GM18502 (cell line): ENCODE measurements at regions not wholly inside any gene's neighbourhood (a gene's known extent, or its start where the extent isn't known, plus 50 kb on each side); places are given as distances from the start of the nearest gene placed in this dataset.

Experiments
- ATAC-seq: cut with Tn5 transposase; IDR thresholded peaks from one replicate; pipeline ENCODE4 v1.9.1; 2021; ENCODE audit warnings: mild to moderate bottlenecking; ENCODE audit not compliant: unreplicated experiment, poor library complexity

DNA sequence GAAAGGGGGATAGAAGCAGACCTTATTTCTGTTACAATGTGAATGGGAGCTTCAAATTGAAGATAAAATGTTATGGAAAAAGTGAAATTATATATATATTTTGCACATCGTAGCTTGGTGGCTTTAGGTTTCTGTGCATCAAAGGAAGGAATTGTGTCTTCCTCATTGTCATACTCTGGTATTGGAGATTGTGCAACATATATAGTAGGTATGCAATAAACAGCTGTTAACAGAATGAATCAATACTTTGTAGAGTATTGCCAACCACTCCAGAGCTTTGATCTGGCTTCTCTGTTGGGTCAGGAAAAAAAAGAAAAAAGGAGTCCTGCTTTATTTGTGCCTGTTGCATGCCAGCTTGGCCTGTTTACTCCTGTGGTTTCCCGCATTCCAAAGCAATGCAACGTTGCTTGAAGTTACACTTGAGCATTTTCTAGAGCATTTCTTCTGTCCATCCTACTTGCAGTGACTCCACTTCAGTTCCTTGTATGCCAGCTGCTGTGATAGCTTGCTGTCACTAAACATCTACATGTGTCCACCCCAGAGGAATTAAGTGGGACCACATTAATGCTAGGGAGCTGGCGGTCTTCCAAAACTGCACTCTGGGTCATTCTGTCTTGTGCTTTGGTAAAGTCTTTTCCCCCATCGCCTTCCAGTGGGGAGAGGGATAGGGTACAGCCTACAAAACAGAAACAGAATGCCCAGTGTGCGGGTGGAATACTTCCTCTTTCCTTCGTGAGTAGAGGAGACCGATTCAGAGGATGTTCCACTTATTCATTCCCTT, 62.0 kb upstream of the MEF2C start:
- no peak for ATAC-seq

- ATAC-seq, result no peak
Observed at GRCh38 chr5:88941581-88941980, 58.6 kb upstream of the MEF2C start.

DNA sequence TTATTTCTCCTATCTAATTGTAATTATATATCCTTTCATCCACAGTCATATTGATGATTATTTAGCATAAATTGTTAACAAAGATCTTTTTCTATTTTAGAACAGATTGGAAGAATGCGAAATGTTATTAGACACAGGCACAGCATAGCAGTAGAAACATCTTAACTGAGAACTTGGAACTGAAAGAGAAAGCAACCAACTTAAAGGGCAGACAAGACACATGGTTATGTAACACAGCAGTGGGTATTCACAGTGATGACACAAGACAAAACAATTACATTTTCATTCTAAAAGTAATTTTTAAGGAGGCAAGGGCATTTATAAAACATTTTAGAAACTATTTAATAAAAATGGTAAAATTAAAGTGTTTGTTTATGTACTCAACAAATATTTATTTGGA, 57.7 kb upstream of the MEF2C start:
- ATAC-seq, result peak; percentile 84

- no peak for ATAC-seq
Observed at GRCh38 chr5:88939300-88939699, 56.3 kb upstream of the MEF2C start.

- ATAC-seq, result no peak
Observed at GRCh38 chr5:88938488-88938887, 55.5 kb upstream of the MEF2C start.

- ATAC-seq, result no peak
Observed at GRCh38 chr5:88937406-88937805, 54.4 kb upstream of the MEF2C start.

DNA sequence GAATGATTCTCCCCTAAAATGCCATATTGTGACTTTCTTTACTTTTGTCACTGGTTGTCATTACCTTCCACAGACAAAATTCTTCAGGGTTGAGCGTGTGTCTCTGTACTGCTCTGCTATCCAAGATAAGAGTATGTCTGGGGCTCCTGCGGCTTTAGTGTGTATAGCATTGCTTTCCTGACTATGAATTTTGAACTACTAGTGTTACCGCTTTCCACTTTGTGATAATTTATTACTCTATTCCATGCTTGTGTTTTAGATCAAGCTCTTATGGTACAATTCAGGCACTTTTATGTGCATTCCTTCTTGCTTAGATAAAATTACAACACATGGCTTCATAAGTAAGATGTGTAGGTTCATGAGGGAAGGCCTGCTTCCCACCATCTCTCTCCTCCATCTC, 51.5 kb upstream of the MEF2C start:
- no peak for ATAC-seq
